Astrocyte (in vitro differentiated cells and primary cell): ENCODE measurements at regions not wholly inside any gene's neighbourhood (a gene's known extent, or its start where the extent isn't known, plus 50 kb on each side); places are given as distances from the start of the nearest gene placed in this dataset.
"Not testable (repeated sequence)": the region's sequence is repeated elsewhere in the genome, so short reads cannot be mapped to it uniquely, and the experiment has no call there.

Experiments
- DNase-seq: peaks from one replicate; pipeline ENCODE4 v3.0.0-alpha.2; 2010; ENCODE audit warnings: low read depth
- FAIRE-seq: peaks from 2 replicates; lab custom pipeline; 2011; peaks lifted over from hg19 to GRCh38; lab: Jason Lieb, UNC
- H2AFZ ChIP-seq: 2 replicates; pipeline ENCODE4 v1.6.0; 2012; ENCODE audit warnings: low read depth, low read length, inconsistent platforms
- H3K27ac ChIP-seq: 2 replicates; pipeline ENCODE4 v1.5.1; 2011; ENCODE audit warnings: low read depth, low read length, inconsistent platforms
- H3K27me3 ChIP-seq: 2 replicates; pipeline ENCODE4 v1.6.0; 2011; ENCODE audit warnings: low read length, inconsistent platforms; ENCODE audit not compliant: insufficient read depth
- H3K36me3 ChIP-seq: 2 replicates; pipeline ENCODE4 v1.5.1; 2011; ENCODE audit warnings: low read length, inconsistent platforms; ENCODE audit not compliant: insufficient read depth
- H3K4me1 ChIP-seq: 2 replicates; pipeline ENCODE4 v1.5.1; 2011; ENCODE audit warnings: low read length, inconsistent platforms; ENCODE audit not compliant: insufficient read depth
- H3K4me2 ChIP-seq: 2 replicates; pipeline ENCODE4 v1.6.0; 2012; ENCODE audit warnings: low read length, inconsistent platforms
- H3K4me3 ChIP-seq: 2 replicates; pipeline ENCODE4 v1.5.1; 2011; ENCODE audit warnings: low read depth, mild to moderate bottlenecking, low read length, inconsistent platforms; ENCODE audit not compliant: insufficient read depth
- H3K79me2 ChIP-seq: 2 replicates; pipeline ENCODE4 v1.6.0; 2012; ENCODE audit warnings: mild to moderate bottlenecking, low read length, inconsistent platforms; ENCODE audit not compliant: insufficient read depth
- H3K9ac ChIP-seq: 2 replicates; pipeline ENCODE4 v1.6.0; 2012; ENCODE audit warnings: mild to moderate bottlenecking, low read length, inconsistent platforms
- H3K9me3 ChIP-seq: 2 replicates; pipeline ENCODE4 v1.5.1; 2012; ENCODE audit warnings: low read depth, mild to moderate bottlenecking, low read length, inconsistent platforms; ENCODE audit not compliant: insufficient read depth
- H4K20me1 ChIP-seq: 2 replicates; pipeline ENCODE4 v1.6.0; 2012; ENCODE audit warnings: low read length, inconsistent platforms; ENCODE audit not compliant: insufficient read depth
- H3K27ac Mint-ChIP-seq: one replicate; pipeline ENCODE4 v1.8.0; 2021; ENCODE audit warnings: mild to moderate bottlenecking, mixed read lengths; ENCODE audit not compliant: unreplicated experiment
- H3K27me3 Mint-ChIP-seq: one replicate; pipeline ENCODE4 v1.8.0; 2021; ENCODE audit warnings: low read depth, mixed read lengths; ENCODE audit not compliant: unreplicated experiment
- H3K36me3 Mint-ChIP-seq: one replicate; pipeline ENCODE4 v1.8.0; 2021; ENCODE audit warnings: low read depth, mixed read lengths; ENCODE audit not compliant: unreplicated experiment
- H3K4me1 Mint-ChIP-seq: one replicate; pipeline ENCODE4 v1.8.0; 2021; ENCODE audit warnings: low read depth, mixed read lengths; ENCODE audit not compliant: unreplicated experiment
- H3K4me3 Mint-ChIP-seq: one replicate; pipeline ENCODE4 v1.8.0; 2021; ENCODE audit warnings: mild to moderate bottlenecking, moderate library complexity, mixed read lengths; ENCODE audit not compliant: unreplicated experiment
- H3K9me3 Mint-ChIP-seq: one replicate; pipeline ENCODE4 v1.8.0; 2021; ENCODE audit warnings: mild to moderate bottlenecking, mixed read lengths; ENCODE audit not compliant: unreplicated experiment
- CTCF ChIP-seq: IDR thresholded peaks from 2 replicates; pipeline ENCODE4 v1.5.1; 2011; ENCODE audit warnings: low read depth, mild to moderate bottlenecking, inconsistent platforms, low read length, moderate library complexity; ENCODE audit not compliant: insufficient read depth
- EZH2 ChIP-seq: IDR thresholded peaks from 2 replicates; pipeline ENCODE4 v1.6.1; 2012; ENCODE audit warnings: mild to moderate bottlenecking, low read length, inconsistent platforms; ENCODE audit not compliant: insufficient read depth

- H3K27me3 ChIP-seq: no peaks in the 10 kb centered on the region
- H3K4me3 ChIP-seq: no peak overlapping the region
- H3K4me1 ChIP-seq: no peaks in the 10 kb centered on the region
- H3K9ac ChIP-seq: no peak overlapping the region
- H3K36me3 ChIP-seq: no peaks in the 10 kb centered on the region
- Mint-ChIP-seq H3K27ac (no peak overlapping the region), H3K4me3 (no peak overlapping the region), H3K36me3 (no peaks in the 10 kb centered on the region), H3K9me3 (peaks cover 6% of the 10 kb centered on the region), H3K27me3 (no peaks in the 10 kb centered on the region), H3K4me1 (no peaks in the 10 kb centered on the region)
- TF ChIP-seq EZH2 (no peak), CTCF (no peak)
- no peak overlapping the region for H2AFZ ChIP-seq
- no peaks in the 10 kb centered on the region for H3K9me3 ChIP-seq
- FAIRE-seq: no peak
- H3K27ac ChIP-seq: no peak overlapping the region
- no peaks in the 10 kb centered on the region for H3K79me2 ChIP-seq
- no peak overlapping the region for H3K4me2 ChIP-seq
- H4K20me1 ChIP-seq: no peaks in the 10 kb centered on the region
- DNase-seq: no peak
Measured at GRCh38 chr7:54292171-54292925, 249.8 kb upstream of the VSTM2A start.

- Histone ChIP-seq H3K9ac (no peak overlapping the region), H3K4me2 (no peak overlapping the region), H3K36me3 (no peaks in the 10 kb centered on the region), H3K4me3 (no peak overlapping the region), H3K27me3 (no peaks in the 10 kb centered on the region), H3K9me3 (no peaks in the 10 kb centered on the region), H3K79me2 (no peaks in the 10 kb centered on the region), H4K20me1 (no peaks in the 10 kb centered on the region), H3K4me1 (no peaks in the 10 kb centered on the region), H3K27ac (no peak overlapping the region), H2AFZ (no peak overlapping the region)
- DNase-seq (no peak), FAIRE-seq (no peak)
- TF ChIP-seq EZH2: no peak
- TF ChIP-seq CTCF: no peak
- no peaks in the 10 kb centered on the region for H3K27me3 Mint-ChIP-seq
- H3K9me3 Mint-ChIP-seq: no peaks in the 10 kb centered on the region
- no peak overlapping the region for H3K27ac Mint-ChIP-seq
- H3K4me1 Mint-ChIP-seq: no peaks in the 10 kb centered on the region
- H3K36me3 Mint-ChIP-seq: no peaks in the 10 kb centered on the region
- no peak overlapping the region for H3K4me3 Mint-ChIP-seq
Measured at GRCh38 chr7:54299426-54299825, 242.7 kb upstream of the VSTM2A start.

- DNase-seq, H3K9me3 ChIP-seq, H2AFZ ChIP-seq, H3K36me3 Mint-ChIP-seq, H4K20me1 ChIP-seq, H3K36me3 ChIP-seq, H3K4me1 ChIP-seq, H3K27ac ChIP-seq, H3K27me3 ChIP-seq, H3K4me3 ChIP-seq, H3K9me3 Mint-ChIP-seq, H3K27ac Mint-ChIP-seq, H3K9ac ChIP-seq, H3K4me1 Mint-ChIP-seq, FAIRE-seq, H3K4me3 Mint-ChIP-seq, H3K79me2 ChIP-seq, H3K4me2 ChIP-seq, H3K27me3 Mint-ChIP-seq: not testable (repeated sequence)
Measured at GRCh38 chr7:54315955-54316354, 226.2 kb upstream of the VSTM2A start.
